GF-D8 (cell line): ENCODE measurements at regions not wholly inside any gene's neighbourhood (a gene's known extent, or its start where the extent isn't known, plus 50 kb on each side); places are given as distances from the start of the nearest gene placed in this dataset.
"Not testable (repeated sequence)": the region's sequence is repeated elsewhere in the genome, so short reads cannot be mapped to it uniquely, and the experiment has no call there.

Experiments used
- DNase-seq: peaks from one replicate; lab custom pipeline; 2025; lab: John Stamatoyannopoulos, UW

DNA sequence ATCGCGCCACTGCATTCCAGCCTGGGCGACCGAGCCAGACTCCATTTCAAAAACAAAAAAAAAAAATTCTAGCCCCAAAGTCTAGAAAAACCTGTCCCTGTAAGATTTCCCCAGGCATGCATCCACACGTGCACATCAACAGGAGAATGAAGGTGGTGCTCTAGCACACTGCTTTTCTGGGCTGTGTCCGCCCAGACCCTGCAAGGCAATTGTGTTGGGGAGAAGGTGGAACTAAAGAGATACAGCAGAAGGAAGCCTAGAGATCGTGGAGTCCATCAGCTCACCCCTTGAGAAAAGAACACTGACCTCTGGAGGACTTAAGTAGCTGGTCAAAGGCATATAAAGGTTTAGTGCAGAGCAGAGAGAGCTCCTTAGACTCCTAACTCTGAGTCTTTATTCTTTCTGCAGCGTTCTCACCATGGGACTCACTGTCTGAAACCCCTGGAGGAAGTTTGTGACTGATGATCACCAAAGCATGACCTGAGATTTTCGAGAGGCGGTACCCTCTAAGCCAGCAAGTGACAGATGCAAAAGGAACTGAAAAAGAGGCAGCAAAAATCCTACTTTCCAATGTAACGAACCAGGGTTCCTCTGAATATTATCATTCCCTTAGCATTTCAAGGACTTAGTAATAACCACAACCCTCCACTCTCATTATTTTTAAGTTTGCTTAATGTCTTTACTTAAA is 179.8 kb downstream of the MEX3B start:
- DNase-seq, result no peak

GRCh38 chr15:81863162-81863561 is 182.7 kb downstream of the MEX3B start:
- DNase-seq, result no peak

DNA sequence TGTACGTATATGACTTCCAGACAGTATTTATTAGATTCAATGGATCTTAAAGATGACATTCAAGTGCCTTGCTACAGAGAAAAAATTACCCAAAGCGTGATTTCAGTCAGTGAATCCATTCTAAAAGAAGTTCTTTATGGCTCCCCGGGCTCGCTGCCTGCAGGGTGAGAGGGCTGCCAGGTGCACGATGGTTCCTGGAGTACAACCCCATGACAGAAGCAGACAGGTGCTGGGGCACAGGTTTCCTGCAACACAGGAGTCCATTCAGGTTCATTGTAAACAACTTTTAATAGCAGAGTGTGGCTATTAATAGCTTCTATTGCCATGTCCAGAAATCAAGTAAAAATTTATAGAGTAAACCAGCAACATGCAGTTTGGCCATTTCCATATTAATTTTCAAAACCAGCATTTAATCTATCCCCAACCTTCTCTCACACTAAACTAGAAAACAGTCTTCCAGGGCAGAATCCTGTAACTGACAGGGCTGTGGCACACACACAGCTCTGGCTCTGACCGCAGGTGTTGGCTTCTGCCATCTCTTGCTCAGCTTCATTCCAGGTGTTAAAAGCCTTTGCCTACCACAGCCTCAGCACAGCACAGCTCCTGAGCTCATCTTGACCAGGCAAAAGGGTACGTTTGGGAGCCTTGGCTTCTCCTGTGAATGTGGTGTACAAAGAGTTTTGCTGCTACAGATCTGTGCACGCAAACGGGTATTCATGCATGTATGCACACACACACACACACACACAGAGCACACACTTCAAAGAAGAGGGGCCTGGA is 185.9 kb downstream of the MEX3B start:
- no peak for DNase-seq

GRCh38 chr15:81858586-81858985 is 187.2 kb downstream of the MEX3B start:
- no peak for DNase-seq

GRCh38 chr15:81858136-81858535 is 187.7 kb downstream of the MEX3B start:
- no peak for DNase-seq

DNA sequence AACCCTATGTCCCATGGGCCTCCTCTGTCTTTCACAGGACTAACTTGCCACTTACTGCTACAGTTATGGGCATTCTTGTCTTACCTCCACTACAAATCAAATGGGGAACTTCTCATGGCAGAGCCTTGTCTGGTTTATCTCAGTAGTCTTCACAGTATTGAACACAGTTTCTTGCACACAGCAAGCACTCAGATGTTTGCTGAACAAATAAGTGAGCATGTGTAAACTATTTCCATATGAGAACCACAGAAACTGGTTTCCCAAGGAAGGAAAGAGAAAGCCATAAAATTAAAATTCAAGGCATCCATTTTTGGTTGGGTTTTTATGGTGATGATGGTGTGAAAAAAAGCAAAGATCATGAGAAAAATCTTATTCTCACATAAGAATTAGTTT is 189.2 kb downstream of the MEX3B start:
- DNase-seq, result no peak

DNA sequence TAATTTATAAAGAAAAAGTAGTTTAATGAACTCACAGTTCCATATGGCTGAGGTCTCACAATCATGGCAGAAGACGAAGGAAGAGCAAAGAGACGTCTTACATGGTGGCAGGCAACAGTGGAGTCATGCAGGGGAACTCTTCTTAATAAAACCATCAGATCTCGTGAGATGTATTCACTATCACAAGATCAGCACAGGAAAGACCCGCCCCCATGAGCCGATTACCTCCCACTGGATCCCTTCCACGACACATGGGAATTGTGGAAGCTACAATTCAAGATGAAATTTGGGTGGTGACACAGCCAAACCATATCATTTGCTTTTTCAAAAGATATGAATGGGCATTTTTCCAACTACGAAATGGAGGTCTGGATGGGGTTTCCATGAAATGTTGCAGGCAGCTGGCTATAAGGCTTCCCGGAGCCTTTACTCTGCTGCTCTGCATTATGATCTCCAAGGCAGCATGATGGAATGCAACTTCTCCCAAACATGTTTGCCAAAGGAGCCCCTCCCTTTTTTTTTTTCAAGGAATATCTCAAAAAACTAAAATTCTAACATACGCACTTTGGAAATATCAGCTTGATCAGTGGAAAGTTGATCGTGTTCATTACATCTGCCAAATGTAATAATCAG is 189.7 kb downstream of the MEX3B start:
- DNase-seq, result no peak

- DNase-seq, result no peak
Measured at GRCh38 chr15:81853150-81853748, 192.6 kb downstream of the MEX3B start.

- DNase-seq, result no peak
Measured at GRCh38 chr15:81852411-81853149, 193.2 kb downstream of the MEX3B start.

GRCh38 chr15:81851757-81852156 is 194.1 kb downstream of the MEX3B start:
- DNase-seq, result no peak

GRCh38 chr15:81851325-81851724 is 194.5 kb downstream of the MEX3B start:
- no peak for DNase-seq

GRCh38 chr15:81849289-81849688 is 196.5 kb downstream of the MEX3B start:
- no peak for DNase-seq

- no peak for DNase-seq
Measured at GRCh38 chr15:81848701-81849100, 197.1 kb downstream of the MEX3B start.

GRCh38 chr15:81843757-81844407 is 201.9 kb downstream of the MEX3B start:
- no peak for DNase-seq

DNA sequence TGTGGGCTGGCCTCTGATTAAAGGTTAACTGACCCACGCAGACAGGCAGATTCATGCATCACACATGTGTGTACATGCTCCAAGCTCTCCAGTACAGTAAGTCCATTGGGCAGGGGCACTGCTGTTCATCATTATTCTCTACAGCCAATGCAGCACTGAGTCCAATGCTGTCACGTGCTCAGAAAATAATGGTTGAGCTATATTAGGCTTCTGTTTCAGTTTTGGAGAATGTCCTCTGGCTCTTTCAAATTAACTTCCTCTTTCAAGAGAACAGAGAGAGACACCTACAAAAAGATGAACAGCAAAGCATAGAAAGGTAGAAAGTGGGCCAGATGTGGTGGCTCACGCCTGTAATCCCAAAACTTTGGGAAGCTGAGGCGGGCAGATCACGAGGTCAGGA is 202.6 kb downstream of the MEX3B start:
- DNase-seq, result no peak

DNA sequence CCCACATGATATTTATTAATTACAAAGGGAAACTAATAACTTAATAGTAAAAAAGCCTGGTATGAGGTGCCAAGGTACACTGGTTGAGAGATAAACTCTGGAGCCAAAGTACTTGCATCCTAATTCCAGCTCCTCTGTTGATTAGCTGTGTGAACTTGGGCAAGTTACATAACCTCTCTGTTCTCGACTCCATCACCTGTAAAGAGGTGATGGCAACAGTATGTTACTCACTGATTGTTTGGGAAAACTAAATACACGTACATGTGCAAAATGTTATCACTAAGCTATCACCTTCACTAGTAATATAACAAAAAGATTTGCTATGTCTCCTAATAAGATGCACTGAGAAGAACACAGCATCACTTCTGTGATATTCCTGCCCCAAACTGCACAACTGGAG is 206.4 kb downstream of the MEX3B start:
- no peak for DNase-seq

DNA sequence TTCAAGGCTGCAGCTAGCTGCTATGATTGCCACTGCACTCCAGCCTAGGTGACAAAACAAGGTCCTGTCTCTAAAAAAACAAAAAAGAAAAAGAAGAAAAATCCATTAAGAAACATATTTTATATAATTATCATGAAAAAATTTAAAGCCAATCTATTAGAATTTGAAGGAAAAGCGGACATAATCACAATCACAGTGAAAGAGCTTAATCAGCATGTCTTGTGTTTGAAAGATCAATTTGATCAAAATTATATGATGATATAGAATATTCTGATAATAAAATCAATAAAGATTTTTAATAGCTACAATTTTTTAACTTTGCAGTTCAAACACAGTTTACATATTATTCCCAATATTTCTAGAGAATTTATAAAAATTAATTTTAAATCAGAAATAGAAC is 210.1 kb downstream of the MEX3B start:
- no peak for DNase-seq

DNA sequence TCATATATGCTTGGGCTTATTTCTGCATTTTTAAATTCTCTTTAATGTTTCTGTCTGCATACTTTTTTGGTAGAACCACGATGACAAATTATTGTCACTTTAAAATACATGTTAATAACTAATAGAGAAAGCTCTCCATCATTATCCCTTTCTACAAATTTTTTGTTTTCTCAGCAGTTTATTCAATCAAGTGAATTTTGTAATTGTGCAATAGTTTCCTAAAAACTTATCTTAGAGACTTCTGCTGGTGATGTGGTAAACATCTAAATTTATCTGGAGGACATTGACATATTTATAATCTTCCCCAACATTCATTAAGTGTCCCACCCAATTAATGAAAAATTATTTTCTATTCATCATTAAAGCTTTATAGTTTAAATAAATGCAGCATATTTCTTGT is 215.3 kb downstream of the MEX3B start:
- no peak for DNase-seq

DNA sequence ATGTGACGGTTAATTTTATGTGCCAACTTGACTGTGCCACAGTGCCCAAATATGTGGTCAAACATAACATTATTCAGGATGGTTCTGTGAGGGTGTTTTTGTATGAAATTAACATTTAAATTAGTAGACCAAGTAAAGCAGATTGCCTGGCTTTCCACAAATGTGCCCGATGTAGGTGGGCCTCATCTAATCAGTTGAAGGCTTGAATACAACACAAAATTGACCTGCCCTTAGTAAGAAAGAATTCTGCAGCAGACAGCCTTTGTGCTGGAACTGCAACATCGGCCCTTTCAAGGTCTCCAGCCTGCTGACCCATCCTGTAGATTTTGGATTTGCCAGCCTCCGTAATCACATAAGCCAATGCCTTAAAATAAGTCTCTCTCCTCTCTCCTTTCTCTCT is 215.9 kb downstream of the MEX3B start:
- no peak for DNase-seq

- no peak for DNase-seq
Measured at GRCh38 chr15:81828135-81828534, 217.7 kb downstream of the MEX3B start.

- DNase-seq, result no peak
Measured at GRCh38 chr15:81825136-81825535, 220.7 kb downstream of the MEX3B start.

- not testable (repeated sequence) for DNase-seq
Measured at GRCh38 chr15:81822587-81822986, 223.2 kb downstream of the MEX3B start.
